PC-9 (cell line): ENCODE measurements at regions not wholly inside any gene's neighbourhood (a gene's known extent, or its start where the extent isn't known, plus 50 kb on each side); places are given as distances from the start of the nearest gene placed in this dataset.

ENCODE experiments used
- BruUV-seq: library from RNA; stranded (reverse); fragments of 400-500 nt; replicated peaks from 2 replicates; lab custom pipeline; 2021; lab: Mats Ljungman, UMichigan
- CTCF ChIA-PET: fragments of 300-600 bp; sonication (Branson Sonifier 250); formaldehyde crosslinking; loops from one replicate; lab custom pipeline; 2022; ENCODE audit warnings: antibody characterized with exemption; lab: Charles Lee
- POLR2A ChIA-PET: fragments of 300-600 bp; sonication (Branson Sonifier 250); formaldehyde crosslinking; loops from one replicate; lab custom pipeline; 2022; ENCODE audit warnings: antibody characterized with exemption; ENCODE audit not compliant: unreplicated experiment; lab: Charles Lee
- DNase-seq, 2 experiments: peaks; one replicate each; pipeline versions ENCODE4 v3.0.0 to v3.0.0-alpha.2; 2015 to 2022; ENCODE audit warnings: mixed read lengths in 1 of 2
- H2AFZ ChIP-seq: fragments of 200-600 bp; sonication (generic); 2 replicates; pipeline ENCODE4 v1.8.1; 2017; ENCODE audit warnings: antibody characterized with exemption
- H3F3A ChIP-seq: fragments of 200-600 bp; sonication (generic); 2 replicates; pipeline ENCODE4 v1.8.1; 2017; ENCODE audit warnings: antibody characterized with exemption, mild to moderate bottlenecking, low read depth; ENCODE audit not compliant: insufficient read depth
- H3K27ac ChIP-seq: fragments of 200-600 bp; sonication (generic); 2 replicates; pipeline ENCODE4 v1.6.1; 2016; ENCODE audit warnings: mixed run types
- H3K27me3 ChIP-seq: fragments of 200-600 bp; sonication (generic); 2 replicates; pipeline ENCODE4 v1.6.1; 2016; ENCODE audit warnings: low read depth, mixed run types; ENCODE audit not compliant: insufficient read depth
- H3K36me3 ChIP-seq: fragments of 200-600 bp; sonication (generic); 2 replicates; pipeline ENCODE4 v1.6.1; 2016; ENCODE audit warnings: low read depth, mixed run types
- H3K4me1 ChIP-seq: fragments of 200-600 bp; sonication (generic); replicated peaks from 2 replicates; pipeline ENCODE4 v1.6.1; 2016; ENCODE audit warnings: mixed run types; ENCODE audit not compliant: insufficient read depth
- H3K4me2 ChIP-seq: fragments of 200-600 bp; sonication (generic); 2 replicates; pipeline ENCODE4 v1.6.1; 2017; ENCODE audit warnings: mixed run types
- H3K4me3 ChIP-seq: fragments of 200-600 bp; sonication (generic); 2 replicates; pipeline ENCODE4 v1.6.1; 2016; ENCODE audit warnings: mixed run types
- H3K79me2 ChIP-seq: fragments of 200-600 bp; sonication (generic); 2 replicates; pipeline ENCODE4 v1.6.1; 2017; ENCODE audit warnings: low read depth, mixed run types
- H3K9me2 ChIP-seq: fragments of 200-600 bp; sonication (generic); 2 replicates; pipeline ENCODE4 v1.8.1; 2017; ENCODE audit warnings: mild to moderate bottlenecking; ENCODE audit not compliant: insufficient read depth
- H3K9me3 ChIP-seq: fragments of 200-600 bp; sonication (generic); 2 replicates; pipeline ENCODE4 v1.8.1; 2016; ENCODE audit warnings: low read depth; ENCODE audit not compliant: insufficient read depth
- H4K20me1 ChIP-seq: fragments of 200-600 bp; sonication (generic); 2 replicates; pipeline ENCODE4 v1.8.1; 2017; ENCODE audit not compliant: insufficient read depth
- CTCF ChIP-seq: fragments of 200-600 bp; sonication (generic); conservative IDR thresholded peaks from 2 replicates; pipeline ENCODE4 v1.6.1; 2017; ENCODE audit warnings: mixed run types, antibody characterized with exemption, mild to moderate bottlenecking, moderate library complexity
- EZH2 ChIP-seq: fragments of 200-600 bp; sonication (generic); IDR thresholded peaks from 2 replicates; pipeline ENCODE4 v1.8.0; 2017; ENCODE audit warnings: antibody characterized with exemption, low read depth
- intact Hi-C: fragments of 100-400 bp; cut with micrococcal nuclease; formaldehyde crosslinking; loops from one replicate; pipeline ENCODE4 v1.10.0; 2022; ENCODE audit not compliant: unreplicated experiment

- ChIA-PET POLR2A (no interaction called here), CTCF (no interaction called here)
- Histone ChIP-seq H3K79me2 (no peaks in the 10 kb centered on the region), H3K4me2 (no peak overlapping the region), H3K4me1 (no peaks in the 10 kb centered on the region), H3K27ac (no peak overlapping the region), H3F3A (no peaks in the 10 kb centered on the region), H3K36me3 (no peaks in the 10 kb centered on the region), H2AFZ (no peak overlapping the region), H3K27me3 (no peaks in the 10 kb centered on the region), H4K20me1 (no peaks in the 10 kb centered on the region), H3K9me2 (no peaks in the 10 kb centered on the region), H3K9me3 (no peaks in the 10 kb centered on the region), H3K4me3 (no peak overlapping the region)
- no peak for TF ChIP-seq EZH2
- no peak for TF ChIP-seq CTCF
- intact Hi-C loops = no loop called here
- BruUV-seq = no TSS peak
- no peak for DNase-seq
Observed at GRCh38 chr4:138596896-138597295, 354.7 kb upstream of the SLC7A11 start.

DNA sequence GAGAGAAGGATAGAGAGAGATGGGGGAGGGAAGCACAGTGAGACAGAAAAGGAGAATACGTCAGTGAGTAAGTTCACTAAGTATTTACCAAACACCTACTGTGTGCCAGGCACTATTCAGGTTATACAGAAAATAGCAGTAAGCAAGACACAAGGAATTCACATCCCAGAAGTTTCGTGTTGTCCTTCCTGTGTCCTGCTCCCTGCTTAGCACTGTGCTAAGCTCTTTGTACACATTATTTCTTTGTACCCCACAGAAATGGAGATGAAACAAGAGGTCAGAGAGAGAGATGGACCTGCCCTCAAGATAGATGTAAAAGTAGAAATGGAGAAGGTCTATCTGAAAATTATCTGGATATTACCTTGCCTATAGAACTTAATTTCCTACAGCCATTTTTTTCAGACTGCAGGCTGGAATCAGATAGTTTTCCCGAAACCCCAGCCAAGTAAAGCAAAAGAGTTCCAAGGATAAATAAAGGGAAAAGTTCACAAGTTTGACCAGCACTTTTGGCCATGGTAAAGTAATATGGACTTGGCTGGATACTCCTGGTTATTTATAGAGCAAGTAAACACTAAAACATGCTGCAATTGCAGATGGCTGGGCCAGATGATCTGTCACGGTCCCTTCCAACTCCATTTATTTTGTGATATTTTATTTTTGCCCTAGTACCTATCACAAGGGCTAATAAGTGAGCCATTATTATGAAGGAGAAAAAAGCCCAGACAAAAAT lies 353.7 kb upstream of the SLC7A11 start:
- intact Hi-C loops = no loop called here
- POLR2A ChIA-PET = no interaction called here

GRCh38 chr4:138595171-138595570 lies 353.0 kb upstream of the SLC7A11 start:
- TF ChIP-seq EZH2 (no peak), CTCF (no peak)
- BruUV-seq = no TSS peak
- H4K20me1 ChIP-seq = no peaks in the 10 kb centered on the region
- CTCF ChIA-PET = no interaction called here
- DNase-seq = no peak
- H3K27me3 ChIP-seq = no peaks in the 10 kb centered on the region
- H2AFZ ChIP-seq = no peak overlapping the region
- no peaks in the 10 kb centered on the region for H3K4me1 ChIP-seq
- H3K36me3 ChIP-seq = no peaks in the 10 kb centered on the region
- no peaks in the 10 kb centered on the region for H3K9me3 ChIP-seq
- no peak overlapping the region for H3K4me3 ChIP-seq
- H3K4me2 ChIP-seq = no peak overlapping the region
- no peaks in the 10 kb centered on the region for H3K79me2 ChIP-seq
- POLR2A ChIA-PET = no interaction called here
- no peak overlapping the region for H3K27ac ChIP-seq
- H3F3A ChIP-seq = no peaks in the 10 kb centered on the region
- H3K9me2 ChIP-seq = no peaks in the 10 kb centered on the region
- intact Hi-C loops = no loop called here

More for the DNA sequence above, 353.7 kb upstream of the SLC7A11 start:
- Histone ChIP-seq H3K27me3 (no peaks in the 10 kb centered on the region), H4K20me1 (no peaks in the 10 kb centered on the region), H3K9me2 (no peaks in the 10 kb centered on the region), H3F3A (no peaks in the 10 kb centered on the region), H3K4me2 (no peak overlapping the region), H3K4me1 (no peaks in the 10 kb centered on the region), H3K27ac (no peak overlapping the region), H3K9me3 (no peaks in the 10 kb centered on the region), H3K36me3 (no peaks in the 10 kb centered on the region), H3K4me3 (no peak overlapping the region), H2AFZ (no peak overlapping the region), H3K79me2 (no peaks in the 10 kb centered on the region)
- CTCF ChIA-PET = no interaction called here
- no TSS peak for BruUV-seq
- DNase-seq = no peak
- TF ChIP-seq CTCF = no peak
- TF ChIP-seq EZH2 = no peak
